ENCODE measurements at regions not wholly inside any gene's neighbourhood (a gene's known extent, or its start where the extent isn't known, plus 50 kb on each side); places are given as distances from the start of the nearest gene placed in this dataset.

DNA sequence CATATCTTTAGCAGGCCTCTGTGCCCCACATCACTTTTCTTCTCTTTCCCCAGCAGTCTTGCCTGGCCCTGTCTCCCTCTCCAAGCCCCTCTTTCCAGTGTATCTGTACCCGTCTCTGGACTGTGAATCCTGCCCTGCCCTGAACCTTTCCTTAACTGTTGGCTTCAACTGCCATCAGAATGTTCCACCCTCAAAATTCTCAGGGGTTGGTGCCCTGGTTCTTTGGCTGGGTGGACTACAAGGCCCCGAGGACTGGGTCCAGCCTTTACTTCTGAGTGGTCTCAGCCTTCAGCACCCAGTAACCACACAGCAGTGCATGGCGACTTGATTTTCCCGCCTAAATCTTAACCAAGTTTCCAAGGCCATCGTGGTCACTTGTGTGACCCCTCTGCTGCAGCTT, 333.5 kb upstream of the RGMA start:
- Mint-ChIP-seq H3K27ac (ENCODE audit: unreplicated experiment) (no peak overlapping the region), H3K4me3 (ENCODE audit: unreplicated experiment) (no peak overlapping the region), H3K27me3 (ENCODE audit: unreplicated experiment) (no peaks in the 10 kb centered on the region), H3K4me1 (ENCODE audit: low read depth, unreplicated experiment) (peaks cover 11% of the 10 kb centered on the region), H3K36me3 (ENCODE audit: unreplicated experiment) (peaks cover 7% of the 10 kb centered on the region), H3K9me3 (ENCODE audit: unreplicated experiment) (no peaks in the 10 kb centered on the region)
- no peak for DNase-seq
- TF ChIP-seq, protein P1, sequence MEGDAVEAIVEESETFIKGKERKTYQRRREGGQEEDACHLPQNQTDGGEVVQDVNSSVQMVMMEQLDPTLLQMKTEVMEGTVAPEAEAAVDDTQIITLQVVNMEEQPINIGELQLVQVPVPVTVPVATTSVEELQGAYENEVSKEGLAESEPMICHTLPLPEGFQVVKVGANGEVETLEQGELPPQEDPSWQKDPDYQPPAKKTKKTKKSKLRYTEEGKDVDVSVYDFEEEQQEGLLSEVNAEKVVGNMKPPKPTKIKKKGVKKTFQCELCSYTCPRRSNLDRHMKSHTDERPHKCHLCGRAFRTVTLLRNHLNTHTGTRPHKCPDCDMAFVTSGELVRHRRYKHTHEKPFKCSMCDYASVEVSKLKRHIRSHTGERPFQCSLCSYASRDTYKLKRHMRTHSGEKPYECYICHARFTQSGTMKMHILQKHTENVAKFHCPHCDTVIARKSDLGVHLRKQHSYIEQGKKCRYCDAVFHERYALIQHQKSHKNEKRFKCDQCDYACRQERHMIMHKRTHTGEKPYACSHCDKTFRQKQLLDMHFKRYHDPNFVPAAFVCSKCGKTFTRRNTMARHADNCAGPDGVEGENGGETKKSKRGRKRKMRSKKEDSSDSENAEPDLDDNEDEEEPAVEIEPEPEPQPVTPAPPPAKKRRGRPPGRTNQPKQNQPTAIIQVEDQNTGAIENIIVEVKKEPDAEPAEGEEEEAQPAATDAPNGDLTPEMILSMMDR (IDR thresholded peaks at IDR 0.05; ENCODE audit: partially characterized antibody, unreplicated experiment), result no peak

DNA sequence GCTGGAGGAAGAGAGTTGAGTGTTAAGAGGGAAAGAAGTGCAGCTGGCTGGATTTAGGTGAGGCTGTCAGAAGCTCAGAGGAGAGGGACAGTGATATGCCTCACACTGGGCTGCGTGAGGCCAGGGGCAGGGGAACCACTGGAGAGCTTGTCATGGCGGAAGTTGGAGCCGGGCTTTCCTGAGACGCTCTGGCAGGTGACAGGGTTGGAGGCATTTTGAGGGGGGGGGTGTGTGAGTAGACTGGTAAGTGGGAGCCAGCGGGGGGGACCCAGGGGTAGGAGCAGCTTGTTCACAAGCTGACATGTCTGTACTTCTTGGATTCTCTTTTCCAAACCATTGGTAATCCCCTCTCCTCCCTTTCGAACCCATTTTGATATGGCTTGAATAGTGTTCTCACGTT, 331.5 kb upstream of the RGMA start:
- H3K27me3 Mint-ChIP-seq (ENCODE audit: unreplicated experiment), result no peaks in the 10 kb centered on the region
- no peaks in the 10 kb centered on the region for H3K9me3 Mint-ChIP-seq (ENCODE audit: unreplicated experiment)
- DNase-seq, result no peak
- no peak overlapping the region for H3K27ac Mint-ChIP-seq (ENCODE audit: unreplicated experiment)
- H3K36me3 Mint-ChIP-seq (ENCODE audit: unreplicated experiment), result peaks cover 7% of the 10 kb centered on the region
- TF ChIP-seq, protein P1 (IDR thresholded peaks at IDR 0.05; ENCODE audit: partially characterized antibody, unreplicated experiment), result no peak
- no peak overlapping the region for H3K4me3 Mint-ChIP-seq (ENCODE audit: unreplicated experiment)
- H3K4me1 Mint-ChIP-seq (ENCODE audit: low read depth, unreplicated experiment), result peaks cover 14% of the 10 kb centered on the region

DNA sequence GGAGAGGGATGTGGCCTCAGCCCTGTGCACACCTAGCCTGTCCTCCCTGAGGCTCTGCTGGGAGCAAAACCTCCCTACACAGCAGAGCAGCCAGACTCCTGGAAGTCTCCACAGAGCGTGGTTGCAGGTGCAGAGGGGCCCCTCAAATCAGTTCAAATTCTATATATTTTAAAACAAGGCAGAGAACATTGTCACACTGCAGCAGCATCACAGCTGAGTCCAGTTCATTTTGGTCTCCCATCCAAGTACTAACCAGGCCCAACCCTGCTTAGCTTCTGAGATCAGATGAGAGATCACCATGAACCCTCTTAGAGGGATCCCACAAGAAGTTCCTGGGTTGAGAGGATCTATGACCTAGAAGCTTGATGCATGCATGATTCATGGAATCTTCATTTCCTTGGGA, 331.0 kb upstream of the RGMA start:
- no peak overlapping the region for H3K27ac Mint-ChIP-seq (ENCODE audit: unreplicated experiment)
- no peaks in the 10 kb centered on the region for H3K9me3 Mint-ChIP-seq (ENCODE audit: unreplicated experiment)
- TF ChIP-seq, protein P1 (IDR thresholded peaks at IDR 0.05; ENCODE audit: partially characterized antibody, unreplicated experiment), result no peak
- peaks cover 7% of the 10 kb centered on the region for H3K36me3 Mint-ChIP-seq (ENCODE audit: unreplicated experiment)
- H3K4me3 Mint-ChIP-seq (ENCODE audit: unreplicated experiment), result no peak overlapping the region
- DNase-seq, result no peak
- H3K27me3 Mint-ChIP-seq (ENCODE audit: unreplicated experiment), result no peaks in the 10 kb centered on the region
- peaks cover 14% of the 10 kb centered on the region for H3K4me1 Mint-ChIP-seq (ENCODE audit: low read depth, unreplicated experiment)

DNA sequence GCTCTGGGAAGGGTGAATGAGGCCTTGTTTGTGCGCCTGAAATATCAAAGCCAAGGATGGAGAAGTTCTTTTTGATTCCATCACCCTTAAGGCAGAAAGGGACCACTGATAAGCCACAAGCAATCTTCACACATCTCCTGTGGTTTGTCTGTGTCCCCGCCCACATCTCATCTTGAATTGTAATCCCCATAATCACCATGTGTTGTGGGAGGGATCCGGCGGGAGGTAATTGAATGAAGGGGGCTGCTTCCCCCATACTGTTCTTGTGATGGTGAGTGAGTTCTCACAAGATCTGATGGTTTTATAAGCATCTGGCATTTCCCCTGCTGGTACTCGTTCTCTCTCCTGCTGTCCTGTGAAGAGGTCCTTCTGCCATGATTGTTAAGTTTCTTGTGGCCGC, 329.6 kb upstream of the RGMA start:
- H3K27me3 Mint-ChIP-seq (ENCODE audit: unreplicated experiment), result no peaks in the 10 kb centered on the region

DNA sequence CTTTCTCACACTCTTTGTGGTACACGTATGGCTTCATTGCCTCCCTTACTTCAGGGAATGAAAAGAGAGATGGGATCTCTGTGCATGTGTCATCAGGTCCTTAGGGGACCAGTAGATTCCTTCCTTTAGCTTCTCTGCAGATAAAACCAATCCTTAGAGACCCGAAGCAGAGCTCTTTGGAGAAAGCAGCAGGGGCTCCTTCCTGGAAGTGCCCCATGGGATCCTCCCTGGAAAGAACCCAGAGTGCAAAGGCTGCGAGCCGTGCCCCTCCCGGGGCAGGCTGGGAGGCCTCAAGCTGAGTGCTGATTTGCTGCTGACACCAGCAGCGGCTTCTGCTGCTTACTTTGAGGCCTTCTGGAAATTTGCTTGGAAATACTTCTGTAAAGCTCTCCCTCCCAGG, 328.6 kb upstream of the RGMA start:
- TF ChIP-seq, protein P1 (IDR thresholded peaks at IDR 0.05; ENCODE audit: partially characterized antibody, unreplicated experiment), result no peak
- H3K36me3 Mint-ChIP-seq (ENCODE audit: unreplicated experiment), result no peaks in the 10 kb centered on the region
- no peak overlapping the region for H3K4me3 Mint-ChIP-seq (ENCODE audit: unreplicated experiment)
- H3K4me1 Mint-ChIP-seq (ENCODE audit: low read depth, unreplicated experiment), result peaks cover 14% of the 10 kb centered on the region
- no peak for DNase-seq
- no peak overlapping the region for H3K27ac Mint-ChIP-seq (ENCODE audit: unreplicated experiment)
- no peaks in the 10 kb centered on the region for H3K9me3 Mint-ChIP-seq (ENCODE audit: unreplicated experiment)
- H3K27me3 Mint-ChIP-seq (ENCODE audit: unreplicated experiment), result no peaks in the 10 kb centered on the region

More for the DNA sequence above, 329.6 kb upstream of the RGMA start:
- no peak for DNase-seq
- TF ChIP-seq, protein P1 (IDR thresholded peaks at IDR 0.05; ENCODE audit: partially characterized antibody, unreplicated experiment), result no peak
- peaks cover 14% of the 10 kb centered on the region for H3K4me1 Mint-ChIP-seq (ENCODE audit: low read depth, unreplicated experiment)
- peaks cover 3% of the 10 kb centered on the region for H3K36me3 Mint-ChIP-seq (ENCODE audit: unreplicated experiment)
- no peaks in the 10 kb centered on the region for H3K9me3 Mint-ChIP-seq (ENCODE audit: unreplicated experiment)
- H3K4me3 Mint-ChIP-seq (ENCODE audit: unreplicated experiment), result no peak overlapping the region
- no peak overlapping the region for H3K27ac Mint-ChIP-seq (ENCODE audit: unreplicated experiment)
